ENCODE measurements at regions not wholly inside any gene's neighbourhood (a gene's known extent, or its start where the extent isn't known, plus 50 kb on each side); places are given as distances from the start of the nearest gene placed in this dataset.

DNA sequence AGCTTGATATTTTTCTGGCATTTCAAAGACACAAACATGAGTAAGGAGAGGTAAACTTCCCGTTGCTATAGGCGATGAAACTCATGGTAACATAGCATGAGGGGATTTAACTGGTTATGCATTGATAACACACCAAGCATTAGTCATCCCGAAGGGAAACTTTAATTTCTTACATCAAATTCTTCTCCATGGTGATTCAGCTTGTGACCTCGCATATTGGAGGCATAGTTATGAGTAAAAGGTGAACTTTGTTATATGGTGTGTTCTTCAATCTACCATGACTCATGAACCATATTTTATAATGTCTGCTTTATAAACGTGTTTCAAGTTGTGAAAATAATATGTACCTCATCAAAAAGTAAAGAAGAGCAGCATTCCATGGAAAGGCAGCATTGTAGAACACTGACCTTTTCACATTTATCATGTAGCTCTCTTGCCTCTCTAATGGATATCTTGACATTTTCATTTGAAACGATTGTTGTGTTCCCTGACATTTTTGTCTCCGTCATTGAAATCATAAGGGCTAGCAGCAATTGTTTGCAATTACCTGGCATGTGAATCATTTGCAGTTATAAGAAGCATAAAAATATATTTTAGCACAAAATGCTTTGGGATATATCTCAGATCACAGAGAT is 491.8 kb downstream of the ANXA1 start:
- H3K23ac ChIP-seq (ENCODE audit: low read depth, low read length) = no peak overlapping the region
- no peak for DNase-seq
- in situ Hi-C loops (cut with MboI; ENCODE audit: low sequenced_read_pairs) (no loop called here), dilution Hi-C loops (cut with HindIII; ENCODE audit: low sequenced_read_pairs, unreplicated experiment) (no loop called here), intact Hi-C loops (cut with micrococcal nuclease) (no loop called here)
- H2BK15ac ChIP-seq (ENCODE audit: low read depth, low read length) = no peak overlapping the region
- H2AFZ ChIP-seq (replicated peaks; ENCODE audit: low read length, poor library complexity) = no peak overlapping the region
- H4K20me1 ChIP-seq (ENCODE audit: insufficient read depth, low read length) = no peaks in the 10 kb centered on the region
- H3K27me3 ChIP-seq (ENCODE audit: control insufficient read depth, insufficient read depth, low read length) = no peaks in the 10 kb centered on the region
- H2BK5ac ChIP-seq (ENCODE audit: low read depth, low read length, poor library complexity, severe bottlenecking) = no peak overlapping the region
- H4K8ac ChIP-seq (ENCODE audit: low read depth in 2 of 2, low read length in 2 of 2) = no peak overlapping the region
- no peaks in the 10 kb centered on the region for H3K4me1 ChIP-seq (ENCODE audit: control insufficient read depth, insufficient read depth, low read length)
- no peak overlapping the region for H3K14ac ChIP-seq (replicated peaks; ENCODE audit: low read depth, low read length)
- BruUV-seq (replicated peaks) = no TSS peak
- H3K4ac ChIP-seq (ENCODE audit: low read depth, low read length) = no peak overlapping the region
- no peaks in the 10 kb centered on the region for H3K79me1 ChIP-seq (ENCODE audit: low read depth in 1 of 2, low read length in 2 of 2)
- no peak overlapping the region for H4K5ac ChIP-seq (ENCODE audit: low read depth, low read length)
- CTCF ChIA-PET = no interaction called here
- no peak overlapping the region for H3K56ac ChIP-seq (ENCODE audit: extremely low read depth, insufficient read depth, low read length)
- H3K36me3 ChIP-seq (ENCODE audit: control insufficient read depth, insufficient read depth, low read length) = no peaks in the 10 kb centered on the region
- no CpG with 5 or more reads among the region's 7 CpGs for WGBS, 2 experiments (ENCODE audit: extremely low coverage in 2 of 2, insufficient read length in 1 of 2)
- peaks cover 10% of the 10 kb centered on the region for H3K9me3 ChIP-seq (ENCODE audit: control insufficient read depth, insufficient read depth, low read length)
- no peak for ATAC-seq (ENCODE audit: low read depth)
- H4K91ac ChIP-seq (ENCODE audit: insufficient read depth, low read depth, low read length) = no peak overlapping the region
- no peak overlapping the region for H3K27ac ChIP-seq (ENCODE audit: insufficient read depth, low read length)
- no peak overlapping the region for H3K18ac ChIP-seq (ENCODE audit: low read depth, low read length)
- no peak overlapping the region for H2BK120ac ChIP-seq (ENCODE audit: low read depth, low read length)
- no peak overlapping the region for H2BK20ac ChIP-seq (ENCODE audit: low read depth, low read length)
- H3K4me3 ChIP-seq (ENCODE audit: insufficient read depth, low read depth, low read length) = no peak overlapping the region
- H2AK5ac ChIP-seq (ENCODE audit: low read depth, low read length) = no peak overlapping the region
- no peak overlapping the region for H3K9ac ChIP-seq (ENCODE audit: low read depth, low read length)
- no peak for TF ChIP-seq FOS (IDR thresholded peaks at IDR 0.05; ENCODE audit: low read depth, low read length)
- TF ChIP-seq, protein P1, sequence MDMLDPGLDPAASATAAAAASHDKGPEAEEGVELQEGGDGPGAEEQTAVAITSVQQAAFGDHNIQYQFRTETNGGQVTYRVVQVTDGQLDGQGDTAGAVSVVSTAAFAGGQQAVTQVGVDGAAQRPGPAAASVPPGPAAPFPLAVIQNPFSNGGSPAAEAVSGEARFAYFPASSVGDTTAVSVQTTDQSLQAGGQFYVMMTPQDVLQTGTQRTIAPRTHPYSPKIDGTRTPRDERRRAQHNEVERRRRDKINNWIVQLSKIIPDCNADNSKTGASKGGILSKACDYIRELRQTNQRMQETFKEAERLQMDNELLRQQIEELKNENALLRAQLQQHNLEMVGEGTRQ (IDR thresholded peaks at IDR 0.05; ENCODE audit: low read depth, low read length) = no peak
- TF ChIP-seq BHLHE40 (IDR thresholded peaks at IDR 0.05; ENCODE audit: low read depth, low read length) = no peak
- no peak for TF ChIP-seq SMC3 (IDR thresholded peaks at IDR 0.05; ENCODE audit: low read depth, low read length)
- no peak for TF ChIP-seq NFE2L2 (IDR thresholded peaks at IDR 0.05; ENCODE audit: low read depth, low read length)
- no peak for TF ChIP-seq RCOR1 (IDR thresholded peaks at IDR 0.05; ENCODE audit: insufficient replicate concordance, low read length)
- TF ChIP-seq RAD21 (IDR thresholded peaks at IDR 0.05; ENCODE audit: low read length) = no peak
- TF ChIP-seq, protein P2, sequence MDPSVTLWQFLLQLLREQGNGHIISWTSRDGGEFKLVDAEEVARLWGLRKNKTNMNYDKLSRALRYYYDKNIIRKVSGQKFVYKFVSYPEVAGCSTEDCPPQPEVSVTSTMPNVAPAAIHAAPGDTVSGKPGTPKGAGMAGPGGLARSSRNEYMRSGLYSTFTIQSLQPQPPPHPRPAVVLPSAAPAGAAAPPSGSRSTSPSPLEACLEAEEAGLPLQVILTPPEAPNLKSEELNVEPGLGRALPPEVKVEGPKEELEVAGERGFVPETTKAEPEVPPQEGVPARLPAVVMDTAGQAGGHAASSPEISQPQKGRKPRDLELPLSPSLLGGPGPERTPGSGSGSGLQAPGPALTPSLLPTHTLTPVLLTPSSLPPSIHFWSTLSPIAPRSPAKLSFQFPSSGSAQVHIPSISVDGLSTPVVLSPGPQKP (IDR thresholded peaks at IDR 0.05; ENCODE audit: borderline replicate concordance, low read depth, low read length) = no peak
- TF ChIP-seq MAZ (IDR thresholded peaks at IDR 0.05; ENCODE audit: borderline replicate concordance, low read depth, low read length) = no peak
- TF ChIP-seq, protein P3, sequence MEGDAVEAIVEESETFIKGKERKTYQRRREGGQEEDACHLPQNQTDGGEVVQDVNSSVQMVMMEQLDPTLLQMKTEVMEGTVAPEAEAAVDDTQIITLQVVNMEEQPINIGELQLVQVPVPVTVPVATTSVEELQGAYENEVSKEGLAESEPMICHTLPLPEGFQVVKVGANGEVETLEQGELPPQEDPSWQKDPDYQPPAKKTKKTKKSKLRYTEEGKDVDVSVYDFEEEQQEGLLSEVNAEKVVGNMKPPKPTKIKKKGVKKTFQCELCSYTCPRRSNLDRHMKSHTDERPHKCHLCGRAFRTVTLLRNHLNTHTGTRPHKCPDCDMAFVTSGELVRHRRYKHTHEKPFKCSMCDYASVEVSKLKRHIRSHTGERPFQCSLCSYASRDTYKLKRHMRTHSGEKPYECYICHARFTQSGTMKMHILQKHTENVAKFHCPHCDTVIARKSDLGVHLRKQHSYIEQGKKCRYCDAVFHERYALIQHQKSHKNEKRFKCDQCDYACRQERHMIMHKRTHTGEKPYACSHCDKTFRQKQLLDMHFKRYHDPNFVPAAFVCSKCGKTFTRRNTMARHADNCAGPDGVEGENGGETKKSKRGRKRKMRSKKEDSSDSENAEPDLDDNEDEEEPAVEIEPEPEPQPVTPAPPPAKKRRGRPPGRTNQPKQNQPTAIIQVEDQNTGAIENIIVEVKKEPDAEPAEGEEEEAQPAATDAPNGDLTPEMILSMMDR (conservative IDR thresholded peaks at IDR 0.05; ENCODE audit: low read depth, low read length) = no peak
- no peak for TF ChIP-seq CHD1 (IDR thresholded peaks at IDR 0.05; ENCODE audit: low read depth, low read length)
- TF ChIP-seq RFX5 (IDR thresholded peaks at IDR 0.05; ENCODE audit: low read depth, low read length) = no peak
- TF ChIP-seq POLR2A (IDR thresholded peaks at IDR 0.05; ENCODE audit: low read depth, low read length) = no peak
- no peak for TF ChIP-seq MAFK (IDR thresholded peaks at IDR 0.05; ENCODE audit: low read depth, low read length)
- TF ChIP-seq CEBPB (IDR thresholded peaks at IDR 0.05; ENCODE audit: low read depth, low read length) = no peak
- TF ChIP-seq MXI1 (IDR thresholded peaks at IDR 0.05; ENCODE audit: borderline replicate concordance, low read depth, low read length) = no peak
- no peak overlapping the region for H3K4me2 ChIP-seq (ENCODE audit: low read depth, low read length)
- H3K9me1 ChIP-seq (ENCODE audit: insufficient read depth, low read length) = no peaks in the 10 kb centered on the region
- POLR2A ChIA-PET (ENCODE audit: unreplicated experiment) = no interaction called here
- no peak overlapping the region for H2AK9ac ChIP-seq (replicated peaks; ENCODE audit: low read depth, low read length, poor library complexity)

All from IMR-90 (cell line).